ENCODE measurements at regions not wholly inside any gene's neighbourhood (a gene's known extent, or its start where the extent isn't known, plus 50 kb on each side); places are given as distances from the start of the nearest gene placed in this dataset.

DNA sequence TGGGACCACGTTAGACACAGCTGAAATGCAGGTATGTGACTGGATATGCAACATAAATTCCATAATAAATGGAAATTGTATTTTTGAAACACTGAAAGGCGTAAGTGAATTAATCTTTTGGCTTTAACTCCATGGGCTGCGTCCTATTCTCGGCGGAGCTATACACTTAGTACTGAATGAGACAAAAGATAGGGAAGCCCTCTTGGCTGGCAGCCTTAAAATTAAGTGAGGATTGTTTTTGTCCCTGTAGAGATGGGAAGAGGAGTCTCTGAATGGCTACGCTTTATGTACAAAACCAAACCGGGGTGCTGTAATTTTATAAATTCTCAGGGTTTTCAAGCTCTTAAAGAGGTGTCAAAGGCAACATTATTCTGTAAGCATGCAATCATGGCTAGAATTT, 429.8 kb downstream of the QKI start:
- TF ChIP-seq, protein P1, sequence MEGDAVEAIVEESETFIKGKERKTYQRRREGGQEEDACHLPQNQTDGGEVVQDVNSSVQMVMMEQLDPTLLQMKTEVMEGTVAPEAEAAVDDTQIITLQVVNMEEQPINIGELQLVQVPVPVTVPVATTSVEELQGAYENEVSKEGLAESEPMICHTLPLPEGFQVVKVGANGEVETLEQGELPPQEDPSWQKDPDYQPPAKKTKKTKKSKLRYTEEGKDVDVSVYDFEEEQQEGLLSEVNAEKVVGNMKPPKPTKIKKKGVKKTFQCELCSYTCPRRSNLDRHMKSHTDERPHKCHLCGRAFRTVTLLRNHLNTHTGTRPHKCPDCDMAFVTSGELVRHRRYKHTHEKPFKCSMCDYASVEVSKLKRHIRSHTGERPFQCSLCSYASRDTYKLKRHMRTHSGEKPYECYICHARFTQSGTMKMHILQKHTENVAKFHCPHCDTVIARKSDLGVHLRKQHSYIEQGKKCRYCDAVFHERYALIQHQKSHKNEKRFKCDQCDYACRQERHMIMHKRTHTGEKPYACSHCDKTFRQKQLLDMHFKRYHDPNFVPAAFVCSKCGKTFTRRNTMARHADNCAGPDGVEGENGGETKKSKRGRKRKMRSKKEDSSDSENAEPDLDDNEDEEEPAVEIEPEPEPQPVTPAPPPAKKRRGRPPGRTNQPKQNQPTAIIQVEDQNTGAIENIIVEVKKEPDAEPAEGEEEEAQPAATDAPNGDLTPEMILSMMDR (IDR thresholded peaks at IDR 0.05; ENCODE audit: insufficient read depth, low read length, poor library complexity, severe bottlenecking), result no peak
- DNase-seq (ENCODE audit: low read depth), result no peak
- no peak overlapping the region for H3K4me3 ChIP-seq (ENCODE audit: low read depth, low read length)
- no peaks in the 10 kb centered on the region for H3K27me3 ChIP-seq (ENCODE audit: control insufficient read depth, insufficient read depth, low read length)
- no peaks in the 10 kb centered on the region for H3K36me3 ChIP-seq (ENCODE audit: control insufficient read depth, insufficient read depth, low read length)

DNA sequence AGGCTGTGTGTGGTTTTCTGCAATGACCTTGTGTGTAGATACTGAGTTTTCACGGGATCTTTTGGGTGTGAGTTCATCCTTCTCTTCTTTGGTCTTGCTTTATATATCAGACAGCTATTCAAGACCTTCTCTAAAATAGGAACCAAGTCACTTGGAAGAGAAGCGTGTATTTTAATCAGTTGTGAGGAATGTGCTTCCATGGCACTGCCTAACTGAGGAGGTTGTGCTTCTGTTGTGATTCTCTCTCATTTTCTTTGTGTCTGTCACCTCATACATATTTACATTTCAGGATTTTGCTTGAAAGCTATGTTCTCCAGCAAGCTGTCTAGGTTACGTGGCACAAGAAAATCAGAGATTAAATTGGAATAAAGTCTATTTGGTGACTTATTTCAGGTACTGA, 428.7 kb downstream of the QKI start:
- Histone ChIP-seq H3K36me3 (ENCODE audit: control insufficient read depth, insufficient read depth, low read length) (no peaks in the 10 kb centered on the region), H3K27me3 (ENCODE audit: control insufficient read depth, insufficient read depth, low read length) (no peaks in the 10 kb centered on the region), H3K4me3 (ENCODE audit: low read depth, low read length) (no peak overlapping the region)
- DNase-seq (ENCODE audit: low read depth), result no peak
- TF ChIP-seq, protein P1 (IDR thresholded peaks at IDR 0.05; ENCODE audit: insufficient read depth, low read length, poor library complexity, severe bottlenecking), result no peak

DNA sequence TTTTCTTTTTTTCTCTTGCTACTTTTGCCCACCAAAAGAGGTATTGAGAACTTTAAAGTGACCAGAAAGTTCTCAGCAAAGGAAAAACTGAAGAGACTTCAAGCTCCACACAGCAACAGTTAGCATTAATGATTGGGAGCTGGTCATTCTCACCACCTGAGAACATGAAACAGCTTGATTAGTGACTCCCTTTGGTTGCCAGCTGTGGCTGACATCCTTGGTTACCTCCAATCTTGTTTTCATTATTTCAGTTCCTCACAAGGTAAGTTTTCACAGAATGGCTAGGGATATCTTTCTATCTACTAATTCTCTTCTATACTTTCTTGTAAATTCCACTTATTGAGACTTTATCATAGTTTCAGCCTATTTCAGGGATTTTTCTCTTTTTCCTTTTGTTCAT, 427.9 kb downstream of the QKI start:
- TF ChIP-seq, protein P1 (IDR thresholded peaks at IDR 0.05; ENCODE audit: insufficient read depth, low read length, poor library complexity, severe bottlenecking), result no peak
- Histone ChIP-seq H3K36me3 (ENCODE audit: control insufficient read depth, insufficient read depth, low read length) (no peaks in the 10 kb centered on the region), H3K27me3 (ENCODE audit: control insufficient read depth, insufficient read depth, low read length) (no peaks in the 10 kb centered on the region), H3K4me3 (ENCODE audit: low read depth, low read length) (no peak overlapping the region)
- no peak for DNase-seq (ENCODE audit: low read depth)

DNA sequence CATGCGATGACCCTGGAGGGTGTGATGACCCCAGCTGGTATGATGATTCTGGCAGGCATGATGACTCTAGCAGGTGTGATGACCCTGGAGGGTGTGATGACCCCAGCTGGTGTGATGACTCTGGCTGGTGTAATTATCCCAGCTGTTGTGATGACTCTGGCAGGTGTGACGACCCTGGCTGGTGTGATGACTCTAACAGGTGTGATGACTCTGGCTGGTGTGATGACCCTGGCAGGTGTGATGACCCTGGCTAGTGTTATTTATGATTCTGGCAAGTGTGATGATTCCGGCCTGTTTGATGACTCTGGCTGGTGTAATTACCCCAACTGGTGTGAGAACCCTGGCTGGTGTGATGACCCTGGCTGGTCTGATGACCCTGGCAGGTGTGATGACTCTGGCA, 427.2 kb downstream of the QKI start:
- DNase-seq (ENCODE audit: low read depth), result no peak
- no peaks in the 10 kb centered on the region for H3K36me3 ChIP-seq (ENCODE audit: control insufficient read depth, insufficient read depth, low read length)
- H3K27me3 ChIP-seq (ENCODE audit: control insufficient read depth, insufficient read depth, low read length), result no peaks in the 10 kb centered on the region
- TF ChIP-seq, protein P1 (IDR thresholded peaks at IDR 0.05; ENCODE audit: insufficient read depth, low read length, poor library complexity, severe bottlenecking), result no peak
- H3K4me3 ChIP-seq (ENCODE audit: low read depth, low read length), result no peak overlapping the region

DNA sequence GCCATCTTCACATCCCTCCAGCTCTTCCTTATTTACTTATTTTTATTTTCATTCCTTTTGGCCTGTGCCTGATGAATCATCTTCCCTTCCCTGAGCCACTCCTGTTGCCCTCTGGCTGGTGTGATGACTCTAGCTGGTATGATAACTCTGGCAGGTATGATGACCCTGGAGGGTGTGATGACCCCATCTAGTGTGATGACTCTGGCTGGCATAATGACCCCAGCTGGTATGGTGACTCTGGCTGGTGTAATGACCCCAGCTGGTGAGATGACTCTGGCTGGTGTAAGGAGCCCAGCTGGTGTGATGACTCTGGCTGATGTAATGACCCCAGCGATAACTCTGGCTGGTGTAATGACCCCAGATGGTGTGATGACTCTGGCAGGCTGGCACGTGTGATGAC, 426.8 kb downstream of the QKI start:
- DNase-seq (ENCODE audit: low read depth), result no peak
- no peaks in the 10 kb centered on the region for H3K27me3 ChIP-seq (ENCODE audit: control insufficient read depth, insufficient read depth, low read length)
- no peaks in the 10 kb centered on the region for H3K36me3 ChIP-seq (ENCODE audit: control insufficient read depth, insufficient read depth, low read length)
- TF ChIP-seq, protein P1 (IDR thresholded peaks at IDR 0.05; ENCODE audit: insufficient read depth, low read length, poor library complexity, severe bottlenecking), result no peak
- H3K4me3 ChIP-seq (ENCODE audit: low read depth, low read length), result no peak overlapping the region

DNA sequence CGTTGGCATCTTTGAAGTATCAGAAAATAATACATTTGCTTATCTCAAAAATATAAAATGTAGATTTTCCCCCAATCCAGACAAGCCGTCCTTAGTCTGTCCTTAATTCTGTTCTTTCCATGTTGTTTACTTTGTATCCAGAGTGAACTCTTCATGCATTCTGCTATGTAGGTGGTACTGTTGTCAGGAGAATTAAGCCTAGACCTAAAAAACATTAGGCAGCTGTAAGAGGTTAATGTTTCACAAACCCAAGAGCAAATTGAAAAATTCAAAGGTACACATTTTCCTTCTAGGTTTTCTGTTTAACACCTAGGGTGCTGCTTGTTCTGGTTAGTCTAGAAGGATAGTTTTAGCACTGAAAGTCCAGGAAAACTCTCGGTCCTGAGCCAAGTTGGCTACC, 426.4 kb downstream of the QKI start:
- DNase-seq (ENCODE audit: low read depth), result no peak
- no peaks in the 10 kb centered on the region for H3K36me3 ChIP-seq (ENCODE audit: control insufficient read depth, insufficient read depth, low read length)

More for the DNA sequence above, 426.4 kb downstream of the QKI start:
- TF ChIP-seq, protein P1 (IDR thresholded peaks at IDR 0.05; ENCODE audit: insufficient read depth, low read length, poor library complexity, severe bottlenecking), result no peak
- Histone ChIP-seq H3K4me3 (ENCODE audit: low read depth, low read length) (no peak overlapping the region), H3K27me3 (ENCODE audit: control insufficient read depth, insufficient read depth, low read length) (no peaks in the 10 kb centered on the region)
